IMR-90 (cell line): ENCODE measurements at regions not wholly inside any gene's neighbourhood (a gene's known extent, or its start where the extent isn't known, plus 50 kb on each side); places are given as distances from the start of the nearest gene placed in this dataset.

Experiments used
- ATAC-seq: fragments of 200-7000 bp; cut with Tn5 transposase; 2 replicates; pipeline ENCODE4 v1.9.1; 2020; ENCODE audit warnings: low read depth, mild to moderate bottlenecking, moderate library complexity
- BruUV-seq: library from RNA; stranded (reverse); fragments of 400-500 nt; replicated peaks from 2 replicates; lab custom pipeline; 2021; lab: Mats Ljungman, UMichigan
- CTCF ChIA-PET: fragments of 300-600 bp; formaldehyde crosslinking; extraction: SDS; loops from one replicate; lab custom pipeline; 2021; ENCODE audit warnings: antibody characterized with exemption; lab: Yijun Ruan, JAX
- POLR2A ChIA-PET: fragments of 300-600 bp; sonication (Branson Sonifier 250); formaldehyde crosslinking; loops from one replicate; lab custom pipeline; 2022; ENCODE audit warnings: antibody characterized with exemption; ENCODE audit not compliant: unreplicated experiment; lab: Charles Lee
- DNase-seq: peaks from one replicate; pipeline ENCODE4 v3.0.0; 2013
- H2AFZ ChIP-seq: replicated peaks from 2 replicates; pipeline ENCODE3; 2013; ENCODE audit warnings: low read length, mild to moderate bottlenecking; ENCODE audit not compliant: poor library complexity
- H2AK5ac ChIP-seq: 2 replicates; pipeline ENCODE4 v1.6.1; 2013; ENCODE audit warnings: low read depth, low read length, inconsistent platforms
- H2AK9ac ChIP-seq: replicated peaks from 2 replicates; pipeline ENCODE3; 2013; ENCODE audit warnings: mild to moderate bottlenecking, low read depth, low read length, moderate library complexity; ENCODE audit not compliant: poor library complexity
- H2BK120ac ChIP-seq: 2 replicates; pipeline ENCODE4 v1.6.1; 2013; ENCODE audit warnings: low read depth, low read length, inconsistent platforms
- H2BK15ac ChIP-seq: 3 replicates; pipeline ENCODE4 v1.6.1; 2013; ENCODE audit warnings: low read depth, low read length, inconsistent platforms
- H2BK20ac ChIP-seq: 2 replicates; pipeline ENCODE4 v1.6.1; 2013; ENCODE audit warnings: low read depth, mild to moderate bottlenecking, inconsistent platforms, low read length, moderate library complexity
- H2BK5ac ChIP-seq: 2 replicates; pipeline ENCODE4 v1.6.1; 2013; ENCODE audit warnings: mild to moderate bottlenecking, low read depth, low read length, inconsistent platforms; ENCODE audit not compliant: poor library complexity, severe bottlenecking
- H3K14ac ChIP-seq: replicated peaks from 2 replicates; pipeline ENCODE4 v1.6.1; 2013; ENCODE audit warnings: low read depth, low read length, inconsistent platforms
- H3K18ac ChIP-seq: 2 replicates; pipeline ENCODE4 v1.6.1; 2013; ENCODE audit warnings: low read depth, low read length, control low read depth
- H3K23ac ChIP-seq: 2 replicates; pipeline ENCODE4 v1.6.1; 2013; ENCODE audit warnings: low read depth, low read length, inconsistent platforms
- H3K27ac ChIP-seq: 2 replicates; pipeline ENCODE4 v1.5.1; 2013; ENCODE audit warnings: mild to moderate bottlenecking, control low read depth, low read length; ENCODE audit not compliant: insufficient read depth
- H3K27me3 ChIP-seq: 2 replicates; pipeline ENCODE4 v1.6.1; 2013; ENCODE audit warnings: low read length; ENCODE audit not compliant: control insufficient read depth, insufficient read depth
- H3K36me3 ChIP-seq: 2 replicates; pipeline ENCODE4 v1.6.1; 2013; ENCODE audit warnings: low read length, mixed read lengths; ENCODE audit not compliant: control insufficient read depth, insufficient read depth
- H3K4ac ChIP-seq: 2 replicates; pipeline ENCODE4 v1.6.1; 2013; ENCODE audit warnings: low read depth, low read length, inconsistent platforms
- H3K4me1 ChIP-seq: 2 replicates; pipeline ENCODE4 v1.6.1; 2013; ENCODE audit warnings: low read length, mixed read lengths; ENCODE audit not compliant: control insufficient read depth, insufficient read depth
- H3K4me2 ChIP-seq: 2 replicates; pipeline ENCODE4 v1.6.1; 2013; ENCODE audit warnings: low read depth, mild to moderate bottlenecking, control low read depth, low read length, moderate library complexity
- H3K4me3 ChIP-seq: 2 replicates; pipeline ENCODE4 v1.5.1; 2013; ENCODE audit warnings: low read depth, mild to moderate bottlenecking, control low read depth, low read length, moderate library complexity; ENCODE audit not compliant: insufficient read depth
- H3K56ac ChIP-seq: 2 replicates; pipeline ENCODE4 v1.6.1; 2013; ENCODE audit warnings: low read length, inconsistent platforms; ENCODE audit not compliant: insufficient read depth; ENCODE audit errors: extremely low read depth
- H3K79me1 ChIP-seq, 2 experiments: 2 replicates each; pipeline ENCODE4 v1.6.1; 2013; ENCODE audit warnings: low read length in 2 of 2, inconsistent platforms in 1 of 2, low read depth in 1 of 2
- H3K9ac ChIP-seq: 2 replicates; pipeline ENCODE4 v1.6.1; 2013; ENCODE audit warnings: low read depth, low read length, control low read depth
- H3K9me1 ChIP-seq: 2 replicates; pipeline ENCODE4 v1.6.1; 2013; ENCODE audit warnings: low read length, inconsistent platforms; ENCODE audit not compliant: insufficient read depth
- H3K9me3 ChIP-seq: 2 replicates; pipeline ENCODE4 v1.6.1; 2013; ENCODE audit warnings: low read length; ENCODE audit not compliant: control insufficient read depth, insufficient read depth
- H4K20me1 ChIP-seq: 2 replicates; pipeline ENCODE4 v1.6.1; 2013; ENCODE audit warnings: low read length, inconsistent platforms; ENCODE audit not compliant: insufficient read depth
- H4K5ac ChIP-seq: 2 replicates; pipeline ENCODE4 v1.6.1; 2013; ENCODE audit warnings: mild to moderate bottlenecking, low read depth, low read length, control low read depth
- H4K8ac ChIP-seq, 2 experiments: 2 replicates each; pipeline ENCODE4 v1.6.1; 2013; ENCODE audit warnings: low read depth in 2 of 2, low read length in 2 of 2, control low read depth in 1 of 2, inconsistent platforms in 1 of 2
- H4K91ac ChIP-seq: 2 replicates; pipeline ENCODE4 v1.6.1; 2013; ENCODE audit warnings: low read depth, low read length, inconsistent platforms; ENCODE audit not compliant: insufficient read depth
- BHLHE40 ChIP-seq: fragments of 150-350 bp; IDR thresholded peaks from 2 replicates; pipeline ENCODE4 v1.6.1; 2016; ENCODE audit warnings: mild to moderate bottlenecking, low read depth, low read length
- CEBPB ChIP-seq: IDR thresholded peaks from 2 replicates; pipeline ENCODE4 v1.6.1; 2012; ENCODE audit warnings: low read depth, low read length, improper control_type of control experiment
- FOS ChIP-seq: fragments of 150-350 bp; IDR thresholded peaks from 2 replicates; pipeline ENCODE4 v1.6.1; 2016; ENCODE audit warnings: low read depth, low read length
- MAFK ChIP-seq: IDR thresholded peaks from 2 replicates; pipeline ENCODE4 v1.6.1; 2012; ENCODE audit warnings: low read depth, low read length, improper control_type of control experiment
- MAZ ChIP-seq: IDR thresholded peaks from 2 replicates; pipeline ENCODE4 v1.6.1; 2012; ENCODE audit warnings: low read depth, mild to moderate bottlenecking, low read length, improper control_type of control experiment, moderate library complexity, borderline replicate concordance
- MXI1 ChIP-seq: IDR thresholded peaks from 2 replicates; pipeline ENCODE4 v1.6.1; 2012; ENCODE audit warnings: low read depth, mild to moderate bottlenecking, low read length, moderate library complexity, borderline replicate concordance
- NFE2L2 ChIP-seq: fragments of 150-350 bp; IDR thresholded peaks from 2 replicates; pipeline ENCODE4 v1.6.1; 2016; ENCODE audit warnings: low read depth, mild to moderate bottlenecking, low read length
- POLR2A ChIP-seq: IDR thresholded peaks from 2 replicates; pipeline ENCODE4 v1.6.1; 2012; ENCODE audit warnings: mild to moderate bottlenecking, low read depth, low read length
- RAD21 ChIP-seq: IDR thresholded peaks from 2 replicates; pipeline ENCODE4 v1.6.1; 2012; ENCODE audit warnings: low read length, improper control_type of control experiment
- RCOR1 ChIP-seq: IDR thresholded peaks from 2 replicates; pipeline ENCODE4 v1.6.1; 2012; ENCODE audit warnings: mild to moderate bottlenecking, low read length, improper control_type of control experiment; ENCODE audit not compliant: insufficient replicate concordance
- RFX5 ChIP-seq: IDR thresholded peaks from 2 replicates; pipeline ENCODE4 v1.8.0; 2012; ENCODE audit warnings: low read depth, mild to moderate bottlenecking, low read length, moderate library complexity
- SMC3 ChIP-seq: fragments of 150-350 bp; IDR thresholded peaks from 2 replicates; pipeline ENCODE4 v1.6.1; 2016; ENCODE audit warnings: low read depth, mild to moderate bottlenecking, antibody characterized with exemption, low read length, moderate library complexity
- USF2 ChIP-seq: fragments of 150-350 bp; IDR thresholded peaks from 2 replicates; pipeline ENCODE4 v1.6.1; 2017; ENCODE audit warnings: mild to moderate bottlenecking, antibody characterized with exemption, low read length, low read depth
- WGBS, 2 experiments: methylation state at CpG; one replicate each; pipeline versions ENCODE4 v1.1.5 to v1.1.7; 2013; ENCODE audit warnings: missing lambda C conversion rate in 2 of 2; ENCODE audit not compliant: insufficient read length in 1 of 2; ENCODE audit errors: extremely low coverage in 2 of 2; 5-methylcytosine and 5-hydroxymethylcytosine counted together
- dilution Hi-C: fragments of 300-500 bp; cut with HindIII; formaldehyde crosslinking; loops from one replicate; pipeline ENCODE4 v1.14.3; 2018; ENCODE audit warnings: low sequenced_read_pairs; ENCODE audit not compliant: unreplicated experiment
- in situ Hi-C: fragments of 300-500 bp; cut with MboI; formaldehyde crosslinking; loops from 3 replicates; pipeline ENCODE4 v1.14.3; 2019; ENCODE audit warnings: low sequenced_read_pairs, inconsistent platforms, mixed read lengths
- intact Hi-C: fragments of 100-400 bp; cut with micrococcal nuclease; formaldehyde crosslinking; loops from 2 replicates; pipeline ENCODE4 v1.10.0; 2022
- TF ChIP-seq, protein P1 (sequence below): fragments of 150-350 bp; IDR thresholded peaks from 2 replicates; pipeline ENCODE4 v1.6.1; 2016; ENCODE audit warnings: low read depth, mild to moderate bottlenecking, low read length, moderate library complexity, borderline replicate concordance
- TF ChIP-seq, protein P2 (sequence below): conservative IDR thresholded peaks from 2 replicates; pipeline ENCODE4 v1.5.1; 2012; ENCODE audit warnings: mild to moderate bottlenecking, low read depth, low read length, improper control_type of control experiment

DNA sequence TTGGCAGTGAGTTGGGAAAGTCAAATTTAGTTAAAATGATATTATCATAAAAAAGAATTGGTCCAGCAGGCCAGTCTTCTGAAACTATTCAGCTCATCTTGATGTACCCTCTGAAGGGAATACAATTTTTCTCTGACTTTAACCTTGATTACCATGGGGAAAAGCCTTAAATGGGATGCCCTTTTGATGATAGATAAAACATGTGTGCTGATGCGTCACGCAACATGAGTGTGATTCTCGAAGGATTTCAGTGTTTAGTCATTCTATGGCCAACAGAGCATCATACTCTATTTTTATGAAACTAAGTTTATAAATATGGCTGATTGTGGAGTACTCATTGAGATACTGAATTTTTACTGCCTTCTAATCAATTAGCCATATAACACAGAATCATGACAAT is 171.5 kb downstream of the ZNF281 start:
- Histone ChIP-seq H3K4ac (no peak overlapping the region), H3K23ac (no peak overlapping the region), H4K5ac (no peak overlapping the region), H4K91ac (no peak overlapping the region), H2BK5ac (no peak overlapping the region), H3K18ac (no peak overlapping the region), H3K36me3 (no peaks in the 10 kb centered on the region), H3K4me2 (no peak overlapping the region), H3K9me1 (peaks cover 4% of the 10 kb centered on the region), H3K4me3 (no peak overlapping the region), H4K20me1 (no peaks in the 10 kb centered on the region), H3K4me1 (peaks cover 4% of the 10 kb centered on the region), H3K27ac (no peak overlapping the region), H3K14ac (no peak overlapping the region), H2BK120ac (no peak overlapping the region), H2AK5ac (no peak overlapping the region; the same call in 1 of the 2 replicates), H3K56ac (no peak overlapping the region), H2BK20ac (no peak overlapping the region), H4K8ac (no peak overlapping the region), H3K27me3 (no peaks in the 10 kb centered on the region), H2AK9ac (no peak overlapping the region), H3K9me3 (no peaks in the 10 kb centered on the region), H2BK15ac (0 out of 3 replicates have a peak overlapping the region, but pooled peaks have one; percentile 50), H3K79me1 (no peaks in the 10 kb centered on the region), H2AFZ (no peak overlapping the region), H3K9ac (no peak overlapping the region)
- POLR2A ChIA-PET, result no interaction called here
- TF ChIP-seq RCOR1, result no peak
- TF ChIP-seq BHLHE40, result no peak
- TF ChIP-seq FOS, result no peak
- TF ChIP-seq, protein P1, sequence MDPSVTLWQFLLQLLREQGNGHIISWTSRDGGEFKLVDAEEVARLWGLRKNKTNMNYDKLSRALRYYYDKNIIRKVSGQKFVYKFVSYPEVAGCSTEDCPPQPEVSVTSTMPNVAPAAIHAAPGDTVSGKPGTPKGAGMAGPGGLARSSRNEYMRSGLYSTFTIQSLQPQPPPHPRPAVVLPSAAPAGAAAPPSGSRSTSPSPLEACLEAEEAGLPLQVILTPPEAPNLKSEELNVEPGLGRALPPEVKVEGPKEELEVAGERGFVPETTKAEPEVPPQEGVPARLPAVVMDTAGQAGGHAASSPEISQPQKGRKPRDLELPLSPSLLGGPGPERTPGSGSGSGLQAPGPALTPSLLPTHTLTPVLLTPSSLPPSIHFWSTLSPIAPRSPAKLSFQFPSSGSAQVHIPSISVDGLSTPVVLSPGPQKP, result no peak
- TF ChIP-seq, protein P2, sequence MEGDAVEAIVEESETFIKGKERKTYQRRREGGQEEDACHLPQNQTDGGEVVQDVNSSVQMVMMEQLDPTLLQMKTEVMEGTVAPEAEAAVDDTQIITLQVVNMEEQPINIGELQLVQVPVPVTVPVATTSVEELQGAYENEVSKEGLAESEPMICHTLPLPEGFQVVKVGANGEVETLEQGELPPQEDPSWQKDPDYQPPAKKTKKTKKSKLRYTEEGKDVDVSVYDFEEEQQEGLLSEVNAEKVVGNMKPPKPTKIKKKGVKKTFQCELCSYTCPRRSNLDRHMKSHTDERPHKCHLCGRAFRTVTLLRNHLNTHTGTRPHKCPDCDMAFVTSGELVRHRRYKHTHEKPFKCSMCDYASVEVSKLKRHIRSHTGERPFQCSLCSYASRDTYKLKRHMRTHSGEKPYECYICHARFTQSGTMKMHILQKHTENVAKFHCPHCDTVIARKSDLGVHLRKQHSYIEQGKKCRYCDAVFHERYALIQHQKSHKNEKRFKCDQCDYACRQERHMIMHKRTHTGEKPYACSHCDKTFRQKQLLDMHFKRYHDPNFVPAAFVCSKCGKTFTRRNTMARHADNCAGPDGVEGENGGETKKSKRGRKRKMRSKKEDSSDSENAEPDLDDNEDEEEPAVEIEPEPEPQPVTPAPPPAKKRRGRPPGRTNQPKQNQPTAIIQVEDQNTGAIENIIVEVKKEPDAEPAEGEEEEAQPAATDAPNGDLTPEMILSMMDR, result no peak
- no peak for TF ChIP-seq POLR2A
- no peak for TF ChIP-seq CEBPB
- no peak for TF ChIP-seq SMC3
- TF ChIP-seq RFX5, result no peak
- TF ChIP-seq MAFK, result no peak
- TF ChIP-seq MXI1, result no peak
- no peak for TF ChIP-seq RAD21
- no peak for TF ChIP-seq NFE2L2
- TF ChIP-seq USF2, result no peak
- no peak for TF ChIP-seq MAZ
- intact Hi-C loops (no loop called here), dilution Hi-C loops (no loop called here), in situ Hi-C loops (no loop called here)
- BruUV-seq, result no TSS peak
- DNase-seq (no peak), ATAC-seq (no peak)
- no CpG with 5 or more reads among the region's 3 CpGs for WGBS, 2 experiments
- CTCF ChIA-PET, result no interaction called here
